HG02970 (cell line): ENCODE measurements at regions not wholly inside any gene's neighbourhood (a gene's known extent, or its start where the extent isn't known, plus 50 kb on each side); places are given as distances from the start of the nearest gene placed in this dataset.

Experiments used
- ATAC-seq: cut with Tn5 transposase; IDR thresholded peaks from one replicate; pipeline ENCODE4 v1.9.1; 2021; ENCODE audit warnings: mild to moderate bottlenecking, moderate library complexity, moderate number of reproducible peaks; ENCODE audit not compliant: unreplicated experiment, low FRiP score

GRCh38 chr18:72692086-72692485 is 147.9 kb upstream of the CBLN2 start:
- no peak for ATAC-seq

- ATAC-seq: no peak
Measured at GRCh38 chr18:72687736-72688135, 143.6 kb upstream of the CBLN2 start.

- no peak for ATAC-seq
Measured at GRCh38 chr18:72675394-72675793, 131.3 kb upstream of the CBLN2 start.

- ATAC-seq: peak; percentile 63
Measured at GRCh38 chr18:72674710-72675109, 130.6 kb upstream of the CBLN2 start.

GRCh38 chr18:72673242-72673641 is 129.1 kb upstream of the CBLN2 start:
- ATAC-seq: no peak

GRCh38 chr18:72672364-72673184 is 128.4 kb upstream of the CBLN2 start:
- ATAC-seq: peak; percentile 54

GRCh38 chr18:72667932-72668331 is 123.8 kb upstream of the CBLN2 start:
- ATAC-seq: no peak

GRCh38 chr18:72652990-72653593 is 109.0 kb upstream of the CBLN2 start:
- ATAC-seq: peak; percentile 70

- no peak for ATAC-seq
Measured at GRCh38 chr18:72651033-72651432, 106.9 kb upstream of the CBLN2 start.

GRCh38 chr18:72648481-72648960 is 104.4 kb upstream of the CBLN2 start:
- no peak for ATAC-seq

GRCh38 chr18:72648079-72648478 is 103.9 kb upstream of the CBLN2 start:
- ATAC-seq: no peak

GRCh38 chr18:72640557-72640956 is 96.4 kb upstream of the CBLN2 start:
- ATAC-seq: no peak

GRCh38 chr18:72638376-72638775 is 94.2 kb upstream of the CBLN2 start:
- ATAC-seq: no peak

- ATAC-seq: no peak
Measured at GRCh38 chr18:72637721-72638120, 93.6 kb upstream of the CBLN2 start.

- no peak for ATAC-seq
Measured at GRCh38 chr18:72637299-72637698, 93.2 kb upstream of the CBLN2 start.

GRCh38 chr18:72636611-72637010 is 92.5 kb upstream of the CBLN2 start:
- no peak for ATAC-seq

- no peak for ATAC-seq
Measured at GRCh38 chr18:72634500-72634899, 90.4 kb upstream of the CBLN2 start.

- no peak for ATAC-seq
Measured at GRCh38 chr18:72630991-72631390, 86.8 kb upstream of the CBLN2 start.

GRCh38 chr18:72623444-72623843 is 79.3 kb upstream of the CBLN2 start:
- no peak for ATAC-seq

GRCh38 chr18:72613534-72613930 is 69.4 kb upstream of the CBLN2 start:
- no peak for ATAC-seq

- no peak for ATAC-seq
Measured at GRCh38 chr18:72612894-72613533, 68.9 kb upstream of the CBLN2 start.
